H1 (cell line): ENCODE measurements at regions not wholly inside any gene's neighbourhood (a gene's known extent, or its start where the extent isn't known, plus 50 kb on each side); places are given as distances from the start of the nearest gene placed in this dataset.

ENCODE experiments used
- CTCF ChIA-PET: fragments of 300-600 bp; sonication (Branson Sonifier 250); formaldehyde crosslinking; loops from one replicate; lab custom pipeline; 2021; ENCODE audit not compliant: partially characterized antibody; lab: Charles Lee
- POLR2A ChIA-PET: fragments of 300-600 bp; sonication (Branson Sonifier 250); formaldehyde crosslinking; loops from one replicate; lab custom pipeline; 2021; ENCODE audit warnings: inconsistent platforms; ENCODE audit not compliant: partially characterized antibody; lab: Charles Lee
- DNase-seq, 2 experiments: peaks; one replicate each; pipeline versions ENCODE4 v3.0.0 to v3.0.0-alpha.2; 2010 to 2022; ENCODE audit warnings: low spot score in 2 of 2, low read depth in 1 of 2, mixed read lengths in 1 of 2
- FAIRE-seq: peaks from 2 replicates; lab custom pipeline; 2011; peaks lifted over from hg19 to GRCh38; lab: Jason Lieb, UNC
- H2AFZ ChIP-seq: 2 replicates; pipeline ENCODE4 v1.8.1; 2012; ENCODE audit warnings: low read length, inconsistent platforms
- H2AK5ac ChIP-seq: 2 replicates; pipeline ENCODE4 v1.6.1; 2013; ENCODE audit warnings: low read depth, low read length
- H2BK120ac ChIP-seq: replicated peaks from 2 replicates; pipeline ENCODE3; 2013; ENCODE audit warnings: low read depth, low read length, inconsistent platforms
- H2BK12ac ChIP-seq: 2 replicates; pipeline ENCODE4 v1.6.1; 2013; ENCODE audit warnings: low read depth, low read length
- H2BK15ac ChIP-seq: 2 replicates; pipeline ENCODE4 v1.6.1; 2013; ENCODE audit warnings: low read length
- H2BK20ac ChIP-seq: 2 replicates; pipeline ENCODE4 v1.6.1; 2013; ENCODE audit warnings: low read length
- H2BK5ac ChIP-seq: 2 replicates; pipeline ENCODE4 v1.6.1; 2013; ENCODE audit warnings: low read depth, low read length
- H3K14ac ChIP-seq: 2 replicates; pipeline ENCODE4 v1.6.1; 2013; ENCODE audit warnings: inconsistent platforms; ENCODE audit not compliant: insufficient read length
- H3K18ac ChIP-seq: 2 replicates; pipeline ENCODE4 v1.6.1; 2013; ENCODE audit warnings: low read length; ENCODE audit errors: extremely low read depth
- H3K23ac ChIP-seq: 2 replicates; pipeline ENCODE4 v1.6.1; 2013; ENCODE audit warnings: inconsistent platforms; ENCODE audit not compliant: insufficient read length
- H3K23me2 ChIP-seq: 2 replicates; pipeline ENCODE4 v1.6.1; 2013; ENCODE audit warnings: low read depth, low read length
- H3K27ac ChIP-seq: 2 replicates; pipeline ENCODE4 v1.6.1; 2011; ENCODE audit warnings: low read depth, low read length, inconsistent platforms
- H3K27me3 ChIP-seq, 4 experiments: replicated peaks in 1 of 4; 1 replicate in 1 of 4; 2 replicates in 3 of 4; pipeline versions ENCODE4 v1.6.1 to v1.8.1; 2011 to 2013; ENCODE audit warnings: low read length in 3 of 4, mild to moderate bottlenecking in 3 of 4, inconsistent platforms in 2 of 4, mixed read lengths in 2 of 4, moderate library complexity in 1 of 4; ENCODE audit not compliant: control insufficient read depth in 3 of 4, insufficient read depth in 3 of 4; ENCODE audit errors: extremely low read depth in 1 of 4
- H3K36me3 ChIP-seq, 4 experiments: 2 replicates each; pipeline versions ENCODE4 v1.6.1 to v1.8.1; 2011 to 2013; ENCODE audit warnings: mild to moderate bottlenecking in 4 of 4, low read length in 3 of 4, moderate library complexity in 2 of 4, control low read depth in 1 of 4, inconsistent platforms in 1 of 4; ENCODE audit not compliant: insufficient read depth in 4 of 4, control insufficient read depth in 2 of 4
- H3K4ac ChIP-seq: replicated peaks from 2 replicates; pipeline ENCODE3; 2013; ENCODE audit warnings: low read length, low read depth, mixed read lengths, inconsistent platforms; ENCODE audit not compliant: insufficient read length
- H3K4me1 ChIP-seq, 4 experiments: replicated peaks in 1 of 4; 1 replicate in 1 of 4; 2 replicates in 3 of 4; pipeline versions ENCODE4 v1.6.1 to v1.8.1; 2011 to 2013; ENCODE audit warnings: low read length in 3 of 4, inconsistent platforms in 2 of 4, mixed read lengths in 1 of 4; ENCODE audit not compliant: insufficient read depth in 4 of 4, control insufficient read depth in 3 of 4
- H3K4me2 ChIP-seq, 2 experiments: 2 replicates each; pipeline versions ENCODE4 v1.6.1 to v1.8.1; 2011 to 2013; ENCODE audit warnings: low read depth in 2 of 2, low read length in 2 of 2, control low read depth in 1 of 2, inconsistent platforms in 1 of 2, mild to moderate bottlenecking in 1 of 2; ENCODE audit not compliant: insufficient read depth in 1 of 2
- H3K4me3 ChIP-seq, 4 experiments: fragments of 200-600, 300-600 bp in 1 of 4; sonication (generic), shearing (Covaris generic), sonication (Bioruptor Twin) in 1 of 4; 2 replicates each; pipeline versions ENCODE4 v1.5.1 to v1.8.1; 2011 to 2016; ENCODE audit warnings: low read length in 4 of 4, low read depth in 3 of 4, control low read depth in 2 of 4, inconsistent platforms in 2 of 4, mild to moderate bottlenecking in 2 of 4, mixed read lengths in 1 of 4, moderate library complexity in 1 of 4; ENCODE audit not compliant: insufficient read depth in 2 of 4; ENCODE audit errors: extremely low read depth in 1 of 4
- H3K56ac ChIP-seq: replicated peaks from 2 replicates; pipeline ENCODE3; 2013; ENCODE audit warnings: low read depth, mild to moderate bottlenecking, mixed read lengths, low read length, inconsistent platforms; ENCODE audit not compliant: insufficient read length
- H3K79me1 ChIP-seq: 2 replicates; pipeline ENCODE4 v1.6.1; 2013; ENCODE audit warnings: low read depth, low read length, control low read depth
- H3K79me2 ChIP-seq, 2 experiments: 2 replicates each; pipeline versions ENCODE4 v1.6.1 to v1.8.1; 2012 to 2013; ENCODE audit warnings: low read length in 2 of 2, mild to moderate bottlenecking in 2 of 2, inconsistent platforms in 1 of 2; ENCODE audit not compliant: insufficient read depth in 2 of 2, control insufficient read depth in 1 of 2
- H3K9ac ChIP-seq, 4 experiments: replicated peaks in 1 of 4; 1 replicate in 1 of 4; 2 replicates in 3 of 4; pipeline versions ENCODE4 v1.6.1 to v1.8.1; 2011 to 2013; ENCODE audit warnings: low read depth in 3 of 4, low read length in 3 of 4, control low read depth in 2 of 4, mild to moderate bottlenecking in 2 of 4, moderate library complexity in 2 of 4, inconsistent platforms in 1 of 4; ENCODE audit errors: extremely low read depth in 1 of 4
- H3K9me3 ChIP-seq, 2 experiments: 2 replicates each; pipeline versions ENCODE4 v1.6.1 to v1.8.1; 2012 to 2013; ENCODE audit warnings: mild to moderate bottlenecking in 2 of 2, moderate library complexity in 2 of 2, control low read depth in 1 of 2, inconsistent platforms in 1 of 2, low read depth in 1 of 2, low read length in 1 of 2, mixed read lengths in 1 of 2; ENCODE audit not compliant: insufficient read depth in 2 of 2
- H4K20me1 ChIP-seq, 2 experiments: replicated peaks in 1 of 2; 2 replicates each; pipeline versions ENCODE3 to v1.8.1; 2011 to 2013; ENCODE audit warnings: inconsistent platforms in 2 of 2, low read length in 2 of 2, mild to moderate bottlenecking in 1 of 2; ENCODE audit not compliant: insufficient read depth in 2 of 2, control insufficient read depth in 1 of 2
- H4K5ac ChIP-seq: 2 replicates; pipeline ENCODE4 v1.6.1; 2013; ENCODE audit warnings: low read length, low read depth, mixed read lengths, inconsistent platforms; ENCODE audit not compliant: insufficient read length
- H4K8ac ChIP-seq: 2 replicates; pipeline ENCODE4 v1.8.0; 2013; ENCODE audit warnings: mild to moderate bottlenecking, moderate library complexity, low read length, inconsistent platforms; ENCODE audit not compliant: insufficient read depth; ENCODE audit errors: extremely low read depth
- H4K91ac ChIP-seq: replicated peaks from 2 replicates; pipeline ENCODE3; 2013; ENCODE audit warnings: low read length, mixed read lengths, inconsistent platforms; ENCODE audit not compliant: insufficient read length
- WGBS, 2 experiments: shearing (Covaris generic) in 1 of 2; methylation state at CpG; one replicate each; pipeline versions ENCODE4 v1.1.6 to v1.1.7; 2013 to 2015; ENCODE audit warnings: low lambda C conversion rate in 2 of 2, mixed read lengths in 2 of 2, inconsistent platforms in 1 of 2, low coverage in 1 of 2, missing lambda C conversion rate in 1 of 2; ENCODE audit not compliant: insufficient replicate concordance in 2 of 2, insufficient coverage in 1 of 2, insufficient read length in 1 of 2; ENCODE audit errors: extremely low coverage in 1 of 2, missing lambda C conversion rate in 1 of 2; 5-methylcytosine and 5-hydroxymethylcytosine counted together
- TF ChIP-seq, protein P1 (sequence below): fragments of 300-600 bp; sonication (generic); IDR thresholded peaks from 2 replicates; pipeline ENCODE4 v1.7.1; 2012; ENCODE audit warnings: low read length, moderate library complexity, mild to moderate bottlenecking, inconsistent platforms; ENCODE audit not compliant: insufficient replicate concordance

- Histone ChIP-seq H3K23ac (no peak overlapping the region), H2AK5ac (no peak overlapping the region), H4K91ac (no peak overlapping the region), H3K56ac (no peak overlapping the region), H4K5ac (no peak overlapping the region), H4K8ac (no peak overlapping the region; the same call in 1 of the 2 replicates), H2BK12ac (no peak overlapping the region), H3K27me3 (no peaks in the 10 kb centered on the region), H2BK15ac (no peak overlapping the region), H2BK20ac (no peak overlapping the region), H3K4me2 (no peak overlapping the region), H3K27ac (no peak overlapping the region), H3K23me2 (no peaks in the 10 kb centered on the region), H3K4me1 (no peaks in the 10 kb centered on the region), H3K36me3 (no peaks in the 10 kb centered on the region), H3K79me1 (no peaks in the 10 kb centered on the region), H3K9me3 (peaks cover 3 to 6% of the 10 kb centered on the region in 2 experiments; a peak in 2 of 4 replicates), H2AFZ (no peak overlapping the region), H2BK5ac (no peak overlapping the region), H3K4me3 (no peak overlapping the region), H3K14ac (no peak overlapping the region), H3K79me2 (no peaks in the 10 kb centered on the region), H4K20me1 (no peaks in the 10 kb centered on the region), H3K18ac (no peak overlapping the region), H2BK120ac (no peak overlapping the region), H3K4ac (no peak overlapping the region), H3K9ac (no peak overlapping the region)
- 92% methylated on average over 4 of the region's 4 CpGs; no CpG with 5 or more reads in 1 of the 2 experiments for WGBS, 2 experiments
- ChIA-PET CTCF (interaction anchor here (0.7 kb wide), 1 partner anchor 50 kb away, joined by 3 read pairs; no protein-coding TSS in a partner anchor), POLR2A (no interaction called here)
- FAIRE-seq (no peak), DNase-seq (no peak)
- TF ChIP-seq, protein P1, sequence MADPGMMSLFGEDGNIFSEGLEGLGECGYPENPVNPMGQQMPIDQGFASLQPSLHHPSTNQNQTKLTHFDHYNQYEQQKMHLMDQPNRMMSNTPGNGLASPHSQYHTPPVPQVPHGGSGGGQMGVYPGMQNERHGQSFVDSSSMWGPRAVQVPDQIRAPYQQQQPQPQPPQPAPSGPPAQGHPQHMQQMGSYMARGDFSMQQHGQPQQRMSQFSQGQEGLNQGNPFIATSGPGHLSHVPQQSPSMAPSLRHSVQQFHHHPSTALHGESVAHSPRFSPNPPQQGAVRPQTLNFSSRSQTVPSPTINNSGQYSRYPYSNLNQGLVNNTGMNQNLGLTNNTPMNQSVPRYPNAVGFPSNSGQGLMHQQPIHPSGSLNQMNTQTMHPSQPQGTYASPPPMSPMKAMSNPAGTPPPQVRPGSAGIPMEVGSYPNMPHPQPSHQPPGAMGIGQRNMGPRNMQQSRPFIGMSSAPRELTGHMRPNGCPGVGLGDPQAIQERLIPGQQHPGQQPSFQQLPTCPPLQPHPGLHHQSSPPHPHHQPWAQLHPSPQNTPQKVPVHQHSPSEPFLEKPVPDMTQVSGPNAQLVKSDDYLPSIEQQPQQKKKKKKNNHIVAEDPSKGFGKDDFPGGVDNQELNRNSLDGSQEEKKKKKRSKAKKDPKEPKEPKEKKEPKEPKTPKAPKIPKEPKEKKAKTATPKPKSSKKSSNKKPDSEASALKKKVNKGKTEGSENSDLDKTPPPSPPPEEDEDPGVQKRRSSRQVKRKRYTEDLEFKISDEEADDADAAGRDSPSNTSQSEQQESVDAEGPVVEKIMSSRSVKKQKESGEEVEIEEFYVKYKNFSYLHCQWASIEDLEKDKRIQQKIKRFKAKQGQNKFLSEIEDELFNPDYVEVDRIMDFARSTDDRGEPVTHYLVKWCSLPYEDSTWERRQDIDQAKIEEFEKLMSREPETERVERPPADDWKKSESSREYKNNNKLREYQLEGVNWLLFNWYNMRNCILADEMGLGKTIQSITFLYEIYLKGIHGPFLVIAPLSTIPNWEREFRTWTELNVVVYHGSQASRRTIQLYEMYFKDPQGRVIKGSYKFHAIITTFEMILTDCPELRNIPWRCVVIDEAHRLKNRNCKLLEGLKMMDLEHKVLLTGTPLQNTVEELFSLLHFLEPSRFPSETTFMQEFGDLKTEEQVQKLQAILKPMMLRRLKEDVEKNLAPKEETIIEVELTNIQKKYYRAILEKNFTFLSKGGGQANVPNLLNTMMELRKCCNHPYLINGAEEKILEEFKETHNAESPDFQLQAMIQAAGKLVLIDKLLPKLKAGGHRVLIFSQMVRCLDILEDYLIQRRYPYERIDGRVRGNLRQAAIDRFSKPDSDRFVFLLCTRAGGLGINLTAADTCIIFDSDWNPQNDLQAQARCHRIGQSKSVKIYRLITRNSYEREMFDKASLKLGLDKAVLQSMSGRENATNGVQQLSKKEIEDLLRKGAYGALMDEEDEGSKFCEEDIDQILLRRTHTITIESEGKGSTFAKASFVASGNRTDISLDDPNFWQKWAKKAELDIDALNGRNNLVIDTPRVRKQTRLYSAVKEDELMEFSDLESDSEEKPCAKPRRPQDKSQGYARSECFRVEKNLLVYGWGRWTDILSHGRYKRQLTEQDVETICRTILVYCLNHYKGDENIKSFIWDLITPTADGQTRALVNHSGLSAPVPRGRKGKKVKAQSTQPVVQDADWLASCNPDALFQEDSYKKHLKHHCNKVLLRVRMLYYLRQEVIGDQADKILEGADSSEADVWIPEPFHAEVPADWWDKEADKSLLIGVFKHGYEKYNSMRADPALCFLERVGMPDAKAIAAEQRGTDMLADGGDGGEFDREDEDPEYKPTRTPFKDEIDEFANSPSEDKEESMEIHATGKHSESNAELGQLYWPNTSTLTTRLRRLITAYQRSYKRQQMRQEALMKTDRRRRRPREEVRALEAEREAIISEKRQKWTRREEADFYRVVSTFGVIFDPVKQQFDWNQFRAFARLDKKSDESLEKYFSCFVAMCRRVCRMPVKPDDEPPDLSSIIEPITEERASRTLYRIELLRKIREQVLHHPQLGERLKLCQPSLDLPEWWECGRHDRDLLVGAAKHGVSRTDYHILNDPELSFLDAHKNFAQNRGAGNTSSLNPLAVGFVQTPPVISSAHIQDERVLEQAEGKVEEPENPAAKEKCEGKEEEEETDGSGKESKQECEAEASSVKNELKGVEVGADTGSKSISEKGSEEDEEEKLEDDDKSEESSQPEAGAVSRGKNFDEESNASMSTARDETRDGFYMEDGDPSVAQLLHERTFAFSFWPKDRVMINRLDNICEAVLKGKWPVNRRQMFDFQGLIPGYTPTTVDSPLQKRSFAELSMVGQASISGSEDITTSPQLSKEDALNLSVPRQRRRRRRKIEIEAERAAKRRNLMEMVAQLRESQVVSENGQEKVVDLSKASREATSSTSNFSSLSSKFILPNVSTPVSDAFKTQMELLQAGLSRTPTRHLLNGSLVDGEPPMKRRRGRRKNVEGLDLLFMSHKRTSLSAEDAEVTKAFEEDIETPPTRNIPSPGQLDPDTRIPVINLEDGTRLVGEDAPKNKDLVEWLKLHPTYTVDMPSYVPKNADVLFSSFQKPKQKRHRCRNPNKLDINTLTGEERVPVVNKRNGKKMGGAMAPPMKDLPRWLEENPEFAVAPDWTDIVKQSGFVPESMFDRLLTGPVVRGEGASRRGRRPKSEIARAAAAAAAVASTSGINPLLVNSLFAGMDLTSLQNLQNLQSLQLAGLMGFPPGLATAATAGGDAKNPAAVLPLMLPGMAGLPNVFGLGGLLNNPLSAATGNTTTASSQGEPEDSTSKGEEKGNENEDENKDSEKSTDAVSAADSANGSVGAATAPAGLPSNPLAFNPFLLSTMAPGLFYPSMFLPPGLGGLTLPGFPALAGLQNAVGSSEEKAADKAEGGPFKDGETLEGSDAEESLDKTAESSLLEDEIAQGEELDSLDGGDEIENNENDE, result no peak
Observed at GRCh38 chr10:4538016-4538415, 288.0 kb upstream of the AKR1E2 start.
